A549 (cell line): ENCODE measurements at regions not wholly inside any gene's neighbourhood (a gene's known extent, or its start where the extent isn't known, plus 50 kb on each side); places are given as distances from the start of the nearest gene placed in this dataset.

ENCODE experiments used
- MAFK ChIP-seq: fragments of 450-650 bp; IDR thresholded peaks from 2 replicates; pipeline ENCODE4 v1.6.1; 2014; ENCODE audit not compliant: partially characterized antibody
- MAX ChIP-seq: IDR thresholded peaks from 2 replicates; pipeline ENCODE4 v1.6.1; 2012
- PHF8 ChIP-seq: fragments of 200-600 bp; sonication (generic); IDR thresholded peaks from 2 replicates; pipeline ENCODE4 v1.6.1; 2016; ENCODE audit warnings: low read depth, mild to moderate bottlenecking, antibody characterized with exemption, moderate library complexity, borderline replicate concordance
- RAD21 ChIP-seq, 2 experiments: fragments of >200 bp in 1 of 2; sonication (Bioruptor Twin) in 1 of 2; formaldehyde crosslinking in 1 of 2; IDR thresholded peaks in 1 of 2; conservative IDR thresholded peaks in 1 of 2; 2 replicates in 1 of 2; 3 replicates in 1 of 2; pipeline ENCODE4 v1.6.1; 2012 to 2018; ENCODE audit warnings: inconsistent platforms in 1 of 2

DNA sequence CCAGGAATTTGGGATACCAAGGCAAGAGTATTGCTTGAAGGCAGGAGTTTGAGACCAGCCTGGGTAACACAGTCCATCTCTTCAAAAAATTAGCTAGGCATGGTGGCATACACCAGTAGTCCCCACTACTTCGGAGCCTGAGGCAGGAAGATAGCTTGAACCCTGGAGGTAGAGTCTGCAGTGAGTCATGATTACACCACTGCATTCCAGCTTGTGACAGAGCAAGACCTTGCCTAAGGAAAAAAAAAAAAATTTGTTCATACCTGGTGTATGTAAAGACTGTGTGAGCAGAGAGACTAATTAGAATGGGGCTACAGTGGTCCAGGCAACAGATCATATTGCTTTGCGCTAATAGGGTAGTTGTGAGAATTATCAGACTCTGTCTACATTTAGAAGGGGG, 778.3 kb upstream of the PCDH20 start:
- TF ChIP-seq MAX (no peak), PHF8 (no peak), MAFK (no peak), RAD21 (conservative IDR thresholded peaks at IDR 0.05 in 1 of 2, IDR thresholded peaks at IDR 0.05 in 1 of 2) (no peak)
